ENCODE measurements at regions not wholly inside any gene's neighbourhood (a gene's known extent, or its start where the extent isn't known, plus 50 kb on each side); places are given as distances from the start of the nearest gene placed in this dataset.

DNA sequence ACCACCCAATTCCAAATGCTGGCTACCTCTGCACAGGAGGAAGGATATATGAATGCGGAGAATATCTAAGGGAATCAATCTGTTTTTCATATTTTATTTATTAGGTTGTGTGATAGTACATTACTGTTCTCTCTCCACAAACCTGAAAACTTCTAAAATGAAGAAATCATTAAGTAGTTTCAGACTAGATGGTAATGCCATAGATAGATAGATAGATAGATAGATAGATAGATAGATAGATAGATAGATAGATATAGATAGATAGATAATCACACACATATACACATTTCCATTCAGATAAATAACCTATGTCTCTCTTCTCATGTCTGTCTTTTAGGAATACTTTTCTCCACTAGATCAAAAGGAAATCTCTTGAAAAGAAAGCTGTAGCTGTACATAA is 126.1 kb upstream of the TSPAN8 start:
- H3T11ph ChIP-seq (ENCODE audit: low read length) = no peak overlapping the region
- H3K9ac ChIP-seq (ENCODE audit: extremely low read depth, insufficient read length, low read length) = no peak overlapping the region
- H4K20me1 ChIP-seq (ENCODE audit: control insufficient read depth, insufficient read depth, insufficient read length) = no peaks in the 10 kb centered on the region
- WGBS (ENCODE audit: extremely low coverage, insufficient read length, low lambda C conversion rate) = no CpG with 5 or more reads among the region's 1 CpG
- no peak overlapping the region for H2BK20ac ChIP-seq (ENCODE audit: low read depth, low read length, poor library complexity, severe bottlenecking)
- H2BK12ac ChIP-seq (ENCODE audit: insufficient read length, low read depth, low read length) = no peak overlapping the region
- H2BK15ac ChIP-seq (ENCODE audit: low read depth, low read length) = no peak overlapping the region
- no peak overlapping the region for H3K18ac ChIP-seq (ENCODE audit: insufficient read length, low read depth, low read length)
- no peak overlapping the region for H3K4ac ChIP-seq (ENCODE audit: low read depth, low read length)
- H3K9me3 Mint-ChIP-seq = no peaks in the 10 kb centered on the region; a peak in 2 of 5 replicates
- DNase-seq = no peak
- H3K79me2 ChIP-seq (ENCODE audit: insufficient read depth, low read length) = no peaks in the 10 kb centered on the region
- H3K4me2 ChIP-seq (ENCODE audit: insufficient read depth, insufficient read length, low read length) = no peak overlapping the region
- H2BK120ac ChIP-seq (ENCODE audit: low read depth, low read length, poor library complexity, severe bottlenecking) = no peak overlapping the region
- H3K79me1 ChIP-seq (ENCODE audit: insufficient read depth, low read depth, low read length, poor library complexity, severe bottlenecking) = no peaks in the 10 kb centered on the region
- H3K27me3 ChIP-seq (ENCODE audit: insufficient read depth, low read length) = no peaks in the 10 kb centered on the region
- TF ChIP-seq CTCF (conservative IDR thresholded peaks at IDR 0.05) = no peak
- H3K23ac ChIP-seq (ENCODE audit: insufficient read length, low read depth, low read length) = no peak overlapping the region
- no peak overlapping the region for H3K56ac ChIP-seq (ENCODE audit: insufficient read length, low read depth, low read length)
- H2AK5ac ChIP-seq (ENCODE audit: insufficient read length, low read length) = no peak overlapping the region
- no peak overlapping the region for H4K8ac ChIP-seq (replicated peaks; ENCODE audit: insufficient read length, low read depth, low read length)
- H3K4me1 ChIP-seq (ENCODE audit: insufficient read depth, low read length) = no peaks in the 10 kb centered on the region
- no peak overlapping the region for H4K5ac ChIP-seq (ENCODE audit: insufficient read length, low read depth, low read length)
- no peaks in the 10 kb centered on the region for H3K9me3 ChIP-seq (ENCODE audit: control insufficient read depth, low read depth, low read length)
- H3K36me3 Mint-ChIP-seq (ENCODE audit: insufficient read depth in 1 of 3, low read depth in 3 of 3) = no peaks in the 10 kb centered on the region
- no peak overlapping the region for H3K27ac ChIP-seq (ENCODE audit: insufficient read length, low read depth, low read length)
- no peaks in the 10 kb centered on the region for H3K27me3 Mint-ChIP-seq (ENCODE audit: low read depth)
- peaks cover 10% of the 10 kb centered on the region in 2 experiments for H3K4me1 Mint-ChIP-seq
- no peak overlapping the region for H3K27ac Mint-ChIP-seq
- H2BK5ac ChIP-seq (ENCODE audit: insufficient read length, low read length) = no peak overlapping the region
- no peak overlapping the region for H4K91ac ChIP-seq (ENCODE audit: insufficient read length, low read depth, low read length)
- H3K23me2 ChIP-seq (ENCODE audit: insufficient read length, low read depth, low read length, poor library complexity, severe bottlenecking) = no peaks in the 10 kb centered on the region
- H3K4me3 Mint-ChIP-seq = no peak overlapping the region
- H2AFZ ChIP-seq (ENCODE audit: low read length) = no peak overlapping the region
- no peak overlapping the region for H3K14ac ChIP-seq (ENCODE audit: insufficient read depth, low read length)
